ENCODE measurements at regions not wholly inside any gene's neighbourhood (a gene's known extent, or its start where the extent isn't known, plus 50 kb on each side); places are given as distances from the start of the nearest gene placed in this dataset.

DNA sequence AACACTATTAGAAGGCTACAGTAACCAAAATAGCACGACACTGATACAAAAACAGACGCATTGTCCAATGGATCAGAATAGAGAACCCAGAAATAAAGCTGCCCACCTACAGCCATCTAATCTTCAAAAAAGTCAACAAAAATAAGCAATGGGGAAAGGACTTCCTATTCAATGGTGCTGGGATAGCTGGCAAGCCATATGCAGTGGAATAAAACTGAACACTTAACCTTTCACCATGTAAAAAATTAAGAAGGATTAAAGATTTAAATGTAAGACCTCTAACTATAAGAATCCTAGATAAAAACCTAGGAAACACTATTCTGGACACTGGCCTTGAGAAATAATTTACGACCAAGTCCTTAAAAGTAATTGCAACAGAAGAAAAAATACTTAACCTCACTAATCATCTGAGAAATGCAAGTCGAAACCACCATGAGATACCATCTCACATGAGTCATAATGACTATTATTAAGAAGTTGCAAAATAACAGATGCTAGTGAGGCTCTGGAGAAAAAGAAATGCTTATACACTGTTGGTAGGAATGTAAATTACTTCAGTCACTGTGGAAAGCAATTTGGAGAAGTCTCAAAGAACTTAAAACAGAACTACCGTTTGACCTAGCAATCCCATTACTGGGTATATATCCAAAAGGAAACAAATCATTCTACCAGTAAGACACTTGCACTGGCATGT lies 203.3 kb upstream of the CDH9 start:
- Histone ChIP-seq H2AFZ (ENCODE audit: low read depth, low read length) (no peak overlapping the region), H3K36me3 (ENCODE audit: insufficient read depth, low read length) (no peaks in the 10 kb centered on the region), H3K9me3 (ENCODE audit: low read length) (no peaks in the 10 kb centered on the region), H3K4me1 (ENCODE audit: insufficient read depth, low read length) (no peaks in the 10 kb centered on the region), H3K4me3 (ENCODE audit: low read length) (no peak overlapping the region), H3K27me3 (ENCODE audit: insufficient read depth, low read length) (no peaks in the 10 kb centered on the region)

DNA sequence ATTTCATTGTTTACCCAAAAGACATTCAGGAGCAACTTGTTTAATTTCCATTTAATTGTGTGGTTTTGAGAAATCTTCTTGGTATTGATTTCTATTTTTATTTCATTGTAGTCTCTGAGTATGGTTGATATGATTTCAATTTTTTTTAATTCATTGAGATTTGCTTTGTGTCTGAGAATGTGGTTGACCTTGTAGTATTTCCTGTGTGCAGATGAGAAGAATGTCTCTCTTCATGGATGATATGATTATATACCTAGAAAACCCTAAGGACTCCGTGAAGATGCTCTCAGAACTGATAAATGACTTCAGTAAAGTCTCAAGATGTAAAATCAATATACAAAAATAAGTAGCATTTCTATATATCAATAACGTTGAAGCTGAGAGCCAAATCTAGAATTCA lies 202.4 kb upstream of the CDH9 start:
- no peaks in the 10 kb centered on the region for H3K27me3 ChIP-seq (ENCODE audit: insufficient read depth, low read length)
- H3K4me1 ChIP-seq (ENCODE audit: insufficient read depth, low read length) = no peaks in the 10 kb centered on the region
- H3K9me3 ChIP-seq (ENCODE audit: low read length) = no peaks in the 10 kb centered on the region

DNA sequence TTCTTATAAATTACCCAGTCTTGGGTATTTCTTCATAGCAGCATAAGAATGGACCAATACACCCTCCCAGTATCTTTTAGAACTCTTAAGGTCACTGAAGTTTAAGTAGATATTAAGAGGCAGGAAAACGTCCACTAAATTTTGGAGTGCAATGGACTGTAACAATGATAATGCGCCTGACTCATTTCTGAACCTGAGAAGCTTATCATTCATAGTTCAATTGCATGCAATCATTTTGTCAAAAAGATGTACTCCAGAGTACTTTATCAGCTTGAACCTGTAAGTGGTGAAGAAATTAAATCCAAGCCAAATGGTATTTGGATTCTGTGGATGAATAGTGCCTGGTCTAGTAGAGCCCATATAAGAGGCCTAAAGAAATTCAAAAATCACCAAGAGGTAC lies 196.5 kb upstream of the CDH9 start:
- no peaks in the 10 kb centered on the region for H3K36me3 ChIP-seq (ENCODE audit: insufficient read depth, low read length)
- H2AFZ ChIP-seq (ENCODE audit: low read depth, low read length) = no peak overlapping the region
- no peaks in the 10 kb centered on the region for H3K9me3 ChIP-seq (ENCODE audit: low read length)
- H3K4me1 ChIP-seq (ENCODE audit: insufficient read depth, low read length) = no peaks in the 10 kb centered on the region
- no peak overlapping the region for H3K4me3 ChIP-seq (ENCODE audit: low read length)
- no peaks in the 10 kb centered on the region for H3K27me3 ChIP-seq (ENCODE audit: insufficient read depth, low read length)

More for the DNA sequence above, 202.4 kb upstream of the CDH9 start:
- H3K36me3 ChIP-seq (ENCODE audit: insufficient read depth, low read length) = no peaks in the 10 kb centered on the region
- no peak overlapping the region for H2AFZ ChIP-seq (ENCODE audit: low read depth, low read length)
- no peak overlapping the region for H3K4me3 ChIP-seq (ENCODE audit: low read length)

DNA sequence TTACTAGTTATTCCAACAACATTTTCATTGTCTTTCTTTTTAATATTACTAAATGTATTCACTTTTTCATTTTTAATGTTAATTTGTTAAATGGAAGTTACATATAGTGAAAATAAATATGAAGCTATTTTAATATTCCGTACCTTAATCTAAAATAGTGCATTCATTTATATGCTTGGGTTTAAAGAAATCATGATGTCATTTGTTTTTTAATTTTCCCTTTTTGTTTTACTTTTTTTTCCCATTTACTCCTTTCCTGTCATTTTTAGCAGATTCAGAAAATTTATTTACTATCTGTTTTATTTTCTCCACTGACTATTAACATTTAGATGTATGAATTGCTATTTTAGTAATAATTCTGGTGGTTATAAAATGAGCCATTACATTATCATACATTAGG lies 183.0 kb upstream of the CDH9 start:
- Histone ChIP-seq H3K36me3 (ENCODE audit: insufficient read depth, low read length) (no peaks in the 10 kb centered on the region), H3K4me3 (ENCODE audit: low read length) (no peak overlapping the region)

DNA sequence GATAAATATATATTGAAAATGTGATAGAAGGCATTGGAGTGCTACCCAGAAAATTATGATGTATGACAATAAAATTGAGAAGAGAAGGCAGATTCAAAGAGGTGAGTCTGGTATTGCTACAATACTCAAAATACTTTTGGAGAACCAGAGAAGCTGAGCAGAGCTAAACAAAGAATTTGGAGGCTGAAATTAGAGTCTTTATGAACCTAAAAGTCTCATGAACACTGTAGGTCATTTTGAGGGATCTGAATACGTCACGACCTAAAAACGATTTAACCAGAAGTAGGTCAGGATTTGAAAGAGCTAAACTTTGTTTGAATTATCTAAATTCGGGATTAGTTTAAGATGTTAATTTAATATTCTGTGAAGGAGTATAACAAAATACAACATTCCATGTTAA lies 182.4 kb upstream of the CDH9 start:
- H3K9me3 ChIP-seq (ENCODE audit: low read length) = no peaks in the 10 kb centered on the region
- H3K4me1 ChIP-seq (ENCODE audit: insufficient read depth, low read length) = no peaks in the 10 kb centered on the region
- H3K27me3 ChIP-seq (ENCODE audit: insufficient read depth, low read length) = no peaks in the 10 kb centered on the region
- H3K4me3 ChIP-seq (ENCODE audit: low read length) = no peak overlapping the region
- no peaks in the 10 kb centered on the region for H3K36me3 ChIP-seq (ENCODE audit: insufficient read depth, low read length)
- no peak overlapping the region for H2AFZ ChIP-seq (ENCODE audit: low read depth, low read length)

More for the DNA sequence above, 183.0 kb upstream of the CDH9 start:
- no peak overlapping the region for H2AFZ ChIP-seq (ENCODE audit: low read depth, low read length)
- no peaks in the 10 kb centered on the region for H3K27me3 ChIP-seq (ENCODE audit: insufficient read depth, low read length)
- no peaks in the 10 kb centered on the region for H3K9me3 ChIP-seq (ENCODE audit: low read length)
- H3K4me1 ChIP-seq (ENCODE audit: insufficient read depth, low read length) = no peaks in the 10 kb centered on the region

GRCh38 chr5:27217977-27218376 lies 179.6 kb upstream of the CDH9 start:
- no peaks in the 10 kb centered on the region for H3K4me1 ChIP-seq (ENCODE audit: insufficient read depth, low read length)
- H3K4me3 ChIP-seq (ENCODE audit: low read length) = no peak overlapping the region
- no peak overlapping the region for H2AFZ ChIP-seq (ENCODE audit: low read depth, low read length)
- H3K9me3 ChIP-seq (ENCODE audit: low read length) = no peaks in the 10 kb centered on the region
- H3K27me3 ChIP-seq (ENCODE audit: insufficient read depth, low read length) = no peaks in the 10 kb centered on the region
- H3K36me3 ChIP-seq (ENCODE audit: insufficient read depth, low read length) = no peaks in the 10 kb centered on the region

DNA sequence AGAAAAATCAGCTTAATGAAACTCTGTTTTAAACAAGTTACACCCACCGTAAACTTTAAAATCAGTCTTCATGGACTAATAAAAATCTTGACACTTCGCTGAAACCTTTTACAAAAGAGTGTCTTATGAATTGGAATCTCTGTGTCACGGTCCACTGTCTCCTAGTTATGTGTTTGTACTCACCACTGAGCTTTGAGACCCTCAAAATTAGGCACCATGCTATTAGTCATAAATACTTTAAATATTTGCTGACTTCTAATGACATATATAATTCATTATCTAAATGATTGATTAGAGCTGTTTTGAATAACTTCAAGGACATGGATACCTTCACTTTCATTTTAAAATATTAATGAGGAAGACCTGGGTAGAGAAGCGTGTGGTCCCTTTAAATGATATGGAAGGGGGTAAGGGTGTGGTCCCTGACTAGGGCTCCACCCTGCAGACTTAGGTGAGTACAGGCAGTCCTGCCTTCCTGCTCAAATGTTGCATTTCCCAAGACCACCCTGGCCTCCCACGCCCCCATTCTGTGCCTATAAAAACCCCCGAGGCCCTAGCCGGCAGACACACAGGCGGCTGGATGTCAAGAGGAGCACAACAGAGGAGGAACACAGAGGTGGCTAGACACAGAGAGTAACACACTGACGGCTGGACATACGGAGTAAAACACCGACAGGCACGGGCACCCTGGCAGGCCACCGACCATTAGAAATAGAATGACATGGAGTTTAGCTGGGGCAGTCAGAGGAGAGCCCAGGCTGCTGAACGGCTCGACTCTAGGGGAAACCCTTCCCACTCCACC lies 179.0 kb upstream of the CDH9 start:
- H3K4me3 ChIP-seq (ENCODE audit: low read length) = no peak overlapping the region
- no peaks in the 10 kb centered on the region for H3K36me3 ChIP-seq (ENCODE audit: insufficient read depth, low read length)
- H3K9me3 ChIP-seq (ENCODE audit: low read length) = no peaks in the 10 kb centered on the region
- H3K27me3 ChIP-seq (ENCODE audit: insufficient read depth, low read length) = no peaks in the 10 kb centered on the region
- H2AFZ ChIP-seq (ENCODE audit: low read depth, low read length) = no peak overlapping the region
- H3K4me1 ChIP-seq (ENCODE audit: insufficient read depth, low read length) = no peaks in the 10 kb centered on the region

GRCh38 chr5:27216367-27216950 lies 178.1 kb upstream of the CDH9 start:
- Histone ChIP-seq H2AFZ (ENCODE audit: low read depth, low read length) (no peak overlapping the region), H3K9me3 (ENCODE audit: low read length) (no peaks in the 10 kb centered on the region), H3K27me3 (ENCODE audit: insufficient read depth, low read length) (no peaks in the 10 kb centered on the region), H3K4me1 (ENCODE audit: insufficient read depth, low read length) (no peaks in the 10 kb centered on the region), H3K36me3 (ENCODE audit: insufficient read depth, low read length) (no peaks in the 10 kb centered on the region), H3K4me3 (ENCODE audit: low read length) (no peak overlapping the region)

DNA sequence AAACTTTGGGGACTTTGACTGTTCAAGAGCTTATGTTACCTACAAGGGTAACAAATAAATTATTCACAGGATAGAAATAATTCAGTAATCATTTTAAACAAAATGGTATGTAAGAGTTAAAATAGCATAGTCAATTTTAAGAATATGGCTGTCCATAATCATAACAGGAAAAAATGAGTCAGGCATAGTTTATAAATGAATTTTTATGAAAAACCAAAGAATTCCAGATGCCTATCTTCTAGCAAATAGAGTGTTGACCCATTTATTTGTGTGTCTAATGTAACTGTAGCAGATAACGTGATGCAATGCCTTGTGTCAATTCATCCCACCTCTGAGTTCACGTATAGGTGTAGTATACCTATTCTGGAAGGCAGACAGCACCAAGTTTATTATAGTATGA lies 169.7 kb upstream of the CDH9 start:
- no peaks in the 10 kb centered on the region for H3K9me3 ChIP-seq (ENCODE audit: low read length)
- H3K4me3 ChIP-seq (ENCODE audit: low read length) = no peak overlapping the region
- no peak overlapping the region for H2AFZ ChIP-seq (ENCODE audit: low read depth, low read length)
- no peaks in the 10 kb centered on the region for H3K4me1 ChIP-seq (ENCODE audit: insufficient read depth, low read length)
- no peaks in the 10 kb centered on the region for H3K27me3 ChIP-seq (ENCODE audit: insufficient read depth, low read length)
- H3K36me3 ChIP-seq (ENCODE audit: insufficient read depth, low read length) = no peaks in the 10 kb centered on the region

DNA sequence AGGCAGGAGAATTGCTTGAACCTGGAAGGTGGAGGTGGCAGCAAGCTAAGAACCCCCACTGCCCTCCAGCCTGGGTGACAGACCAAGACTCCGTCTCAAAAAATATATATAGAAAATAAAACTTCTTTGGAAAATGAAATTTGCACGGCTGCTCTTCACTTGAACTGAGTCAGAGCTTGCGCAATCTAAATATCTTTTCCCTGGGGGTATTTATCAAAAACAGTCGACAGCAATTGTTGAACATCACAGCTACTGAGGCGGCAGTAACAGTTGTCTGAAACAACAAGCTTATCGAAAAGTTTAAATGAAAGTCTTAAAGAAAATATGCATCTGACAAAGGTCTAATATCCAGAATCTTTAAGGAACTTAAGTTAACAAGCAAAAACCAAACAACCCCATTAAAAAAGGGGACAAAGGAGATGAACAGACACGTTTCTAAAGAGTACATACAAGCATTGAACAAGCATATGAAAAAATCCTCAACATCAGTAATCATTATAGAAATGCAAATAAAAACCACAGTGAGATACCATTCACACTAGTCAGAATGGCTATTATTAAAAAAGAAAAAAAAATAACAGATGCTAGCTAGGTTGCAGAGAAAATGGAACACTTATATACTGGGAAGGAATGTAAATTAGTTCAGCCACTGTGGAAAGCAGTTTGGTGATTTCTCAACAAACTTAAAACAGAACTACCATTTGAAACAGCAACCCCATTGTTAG lies 153.6 kb upstream of the CDH9 start:
- Histone ChIP-seq H3K4me1 (ENCODE audit: insufficient read depth, low read length) (no peaks in the 10 kb centered on the region), H3K9me3 (ENCODE audit: low read length) (no peaks in the 10 kb centered on the region), H2AFZ (ENCODE audit: low read depth, low read length) (no peak overlapping the region), H3K4me3 (ENCODE audit: low read length) (no peak overlapping the region), H3K36me3 (ENCODE audit: insufficient read depth, low read length) (no peaks in the 10 kb centered on the region), H3K27me3 (ENCODE audit: insufficient read depth, low read length) (no peaks in the 10 kb centered on the region)

DNA sequence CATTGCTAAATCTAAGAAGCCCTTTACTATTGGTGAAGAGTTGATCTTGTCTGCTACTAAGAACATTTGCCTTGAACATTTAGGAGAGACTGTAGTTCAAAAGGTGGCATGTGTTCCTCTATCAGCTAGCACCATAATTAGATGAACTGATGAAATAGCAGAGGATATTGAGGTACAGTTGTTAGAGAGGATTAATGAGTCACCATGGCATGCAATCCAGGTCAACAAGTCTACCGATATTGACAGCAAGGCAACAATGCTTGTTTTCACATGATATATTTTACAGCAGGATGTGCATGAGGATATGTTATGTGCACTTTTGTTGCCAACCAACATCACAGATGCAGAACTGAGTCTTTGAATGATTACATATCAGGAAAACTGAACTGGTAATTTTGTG lies 134.3 kb upstream of the CDH9 start:
- Histone ChIP-seq H3K4me3 (ENCODE audit: low read length) (no peak overlapping the region), H2AFZ (ENCODE audit: low read depth, low read length) (no peak overlapping the region), H3K27me3 (ENCODE audit: insufficient read depth, low read length) (no peaks in the 10 kb centered on the region), H3K4me1 (ENCODE audit: insufficient read depth, low read length) (no peaks in the 10 kb centered on the region), H3K36me3 (ENCODE audit: insufficient read depth, low read length) (no peaks in the 10 kb centered on the region), H3K9me3 (ENCODE audit: low read length) (no peaks in the 10 kb centered on the region)

DNA sequence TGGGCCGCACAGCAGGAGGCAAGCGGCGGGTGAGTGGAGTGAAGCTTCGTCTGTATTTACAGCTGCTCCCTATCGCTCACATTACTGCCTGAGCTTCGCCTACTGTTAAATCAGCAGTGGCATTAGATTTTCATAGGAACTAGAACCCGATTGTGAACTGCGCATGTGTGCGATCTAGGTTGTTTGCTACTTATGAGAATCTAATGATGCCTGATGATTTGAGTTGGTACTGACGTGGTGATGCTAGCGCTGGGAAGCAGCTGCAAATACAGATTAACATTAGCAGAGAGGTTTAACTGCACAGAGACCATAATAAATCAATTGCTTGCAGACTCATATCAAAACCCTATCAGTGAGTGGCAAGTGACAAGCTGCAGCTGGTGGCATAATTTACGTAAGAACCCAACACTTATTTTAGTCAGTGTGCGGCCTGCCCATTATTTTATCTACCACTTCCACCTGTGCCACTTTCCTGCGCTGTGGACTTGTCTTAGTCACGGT lies 133.4 kb upstream of the CDH9 start:
- H3K36me3 ChIP-seq (ENCODE audit: insufficient read depth, low read length) = no peaks in the 10 kb centered on the region
- H3K4me1 ChIP-seq (ENCODE audit: insufficient read depth, low read length) = no peaks in the 10 kb centered on the region
- H3K9me3 ChIP-seq (ENCODE audit: low read length) = no peaks in the 10 kb centered on the region
- H2AFZ ChIP-seq (ENCODE audit: low read depth, low read length) = no peak overlapping the region
- no peak overlapping the region for H3K4me3 ChIP-seq (ENCODE audit: low read length)
- H3K27me3 ChIP-seq (ENCODE audit: insufficient read depth, low read length) = no peaks in the 10 kb centered on the region

DNA sequence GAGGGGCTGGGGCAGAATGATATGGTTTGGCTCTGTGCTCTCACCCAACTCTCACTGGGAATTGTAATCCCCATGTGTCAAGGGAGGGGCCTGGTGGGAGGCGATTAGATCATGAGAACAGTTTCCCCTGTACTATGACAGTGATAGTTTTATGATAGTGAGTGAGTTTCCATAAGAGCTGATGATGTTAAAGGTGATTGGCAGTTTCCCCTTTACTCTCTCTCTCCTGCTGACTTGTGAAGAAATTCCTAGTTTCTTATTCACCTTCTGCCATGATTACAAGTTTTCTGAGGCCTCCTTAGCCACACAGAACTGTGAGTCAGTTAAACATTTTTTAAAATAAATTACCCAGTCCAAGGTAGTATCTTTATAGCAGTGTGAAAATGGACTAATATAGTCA lies 120.4 kb upstream of the CDH9 start:
- Histone ChIP-seq H2AFZ (ENCODE audit: low read depth, low read length) (no peak overlapping the region), H3K4me1 (ENCODE audit: insufficient read depth, low read length) (no peaks in the 10 kb centered on the region), H3K4me3 (ENCODE audit: low read length) (no peak overlapping the region), H3K27me3 (ENCODE audit: insufficient read depth, low read length) (no peaks in the 10 kb centered on the region), H3K36me3 (ENCODE audit: insufficient read depth, low read length) (no peaks in the 10 kb centered on the region), H3K9me3 (ENCODE audit: low read length) (peaks cover 5% of the 10 kb centered on the region)

Data from neuron (in vitro differentiated cells).